ENCODE measurements at regions not wholly inside any gene's neighbourhood (a gene's known extent, or its start where the extent isn't known, plus 50 kb on each side); places are given as distances from the start of the nearest gene placed in this dataset.

DNA sequence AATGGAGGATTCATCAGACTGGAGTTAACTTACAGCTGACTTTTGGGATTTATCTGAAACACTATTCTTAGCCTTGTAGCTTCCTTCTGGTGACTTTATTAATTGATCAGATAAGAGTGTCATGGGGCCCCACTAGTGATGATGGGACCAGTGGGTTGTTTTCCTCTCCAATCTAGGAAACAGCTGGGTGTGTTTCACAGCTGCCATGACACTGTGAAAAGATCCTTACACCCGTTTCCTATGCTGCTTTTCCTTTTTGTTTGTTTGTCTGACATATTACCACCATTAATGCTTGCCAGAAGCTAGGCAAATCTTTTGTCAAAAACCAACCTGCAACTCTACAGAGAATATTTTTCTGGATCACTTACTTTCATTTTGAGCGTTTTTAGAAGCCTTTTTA is 86.2 kb downstream of the ZBTB18 start:
- no peak overlapping the region for H3K27ac Mint-ChIP-seq (ENCODE audit: unreplicated experiment)
- H3K4me1 Mint-ChIP-seq (ENCODE audit: low read depth, unreplicated experiment), result peaks cover 5% of the 10 kb centered on the region
- BruUV-seq (replicated peaks), result no TSS peak
- Histone ChIP-seq H3K27me3 (replicated peaks; ENCODE audit: control insufficient read depth, insufficient read depth, low read length) (no peaks in the 10 kb centered on the region; the same call in 1 of the 2 replicates), H3K9me3 (no peaks in the 10 kb centered on the region), H3K4me3 (ENCODE audit: low read depth, low read length) (no peak overlapping the region), H3K36me3 (ENCODE audit: control insufficient read depth, insufficient read depth, low read length) (no peaks in the 10 kb centered on the region), H3K4me1 (no peaks in the 10 kb centered on the region)
- no peaks in the 10 kb centered on the region for H3K36me3 Mint-ChIP-seq (ENCODE audit: insufficient read depth, unreplicated experiment)
- H3K4me3 Mint-ChIP-seq (ENCODE audit: unreplicated experiment), result no peak overlapping the region
- H3K9me3 Mint-ChIP-seq (ENCODE audit: unreplicated experiment), result peaks cover 17% of the 10 kb centered on the region
- ChIA-PET POLR2A (no interaction called here), CTCF (no interaction called here)
- TF ChIP-seq, protein P1, sequence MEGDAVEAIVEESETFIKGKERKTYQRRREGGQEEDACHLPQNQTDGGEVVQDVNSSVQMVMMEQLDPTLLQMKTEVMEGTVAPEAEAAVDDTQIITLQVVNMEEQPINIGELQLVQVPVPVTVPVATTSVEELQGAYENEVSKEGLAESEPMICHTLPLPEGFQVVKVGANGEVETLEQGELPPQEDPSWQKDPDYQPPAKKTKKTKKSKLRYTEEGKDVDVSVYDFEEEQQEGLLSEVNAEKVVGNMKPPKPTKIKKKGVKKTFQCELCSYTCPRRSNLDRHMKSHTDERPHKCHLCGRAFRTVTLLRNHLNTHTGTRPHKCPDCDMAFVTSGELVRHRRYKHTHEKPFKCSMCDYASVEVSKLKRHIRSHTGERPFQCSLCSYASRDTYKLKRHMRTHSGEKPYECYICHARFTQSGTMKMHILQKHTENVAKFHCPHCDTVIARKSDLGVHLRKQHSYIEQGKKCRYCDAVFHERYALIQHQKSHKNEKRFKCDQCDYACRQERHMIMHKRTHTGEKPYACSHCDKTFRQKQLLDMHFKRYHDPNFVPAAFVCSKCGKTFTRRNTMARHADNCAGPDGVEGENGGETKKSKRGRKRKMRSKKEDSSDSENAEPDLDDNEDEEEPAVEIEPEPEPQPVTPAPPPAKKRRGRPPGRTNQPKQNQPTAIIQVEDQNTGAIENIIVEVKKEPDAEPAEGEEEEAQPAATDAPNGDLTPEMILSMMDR (IDR thresholded peaks at IDR 0.05; ENCODE audit: insufficient read depth in 1 of 2, low read depth in 1 of 2, low read length in 1 of 2, severe bottlenecking in 1 of 2, unreplicated experiment in 1 of 2), result no peak
- intact Hi-C loops (cut with micrococcal nuclease; ENCODE audit: unreplicated experiment), result no loop called here
- DNase-seq, result no peak
- H3K27me3 Mint-ChIP-seq (ENCODE audit: insufficient read depth, unreplicated experiment), result peaks cover 7% of the 10 kb centered on the region

- Mint-ChIP-seq H3K27me3 (ENCODE audit: insufficient read depth, unreplicated experiment) (peaks cover 7% of the 10 kb centered on the region), H3K4me1 (ENCODE audit: low read depth, unreplicated experiment) (peaks cover 5% of the 10 kb centered on the region), H3K36me3 (ENCODE audit: insufficient read depth, unreplicated experiment) (no peaks in the 10 kb centered on the region), H3K27ac (ENCODE audit: unreplicated experiment) (no peak overlapping the region), H3K4me3 (ENCODE audit: unreplicated experiment) (no peak overlapping the region), H3K9me3 (ENCODE audit: unreplicated experiment) (peaks cover 17% of the 10 kb centered on the region)
- H3K36me3 ChIP-seq (ENCODE audit: control insufficient read depth, insufficient read depth, low read length), result no peaks in the 10 kb centered on the region
- intact Hi-C loops (cut with micrococcal nuclease; ENCODE audit: unreplicated experiment), result loop anchor here (2.0 kb wide), 1 partner anchor 33 kb away; no protein-coding TSS in a partner anchor
- H3K27me3 ChIP-seq (replicated peaks; ENCODE audit: control insufficient read depth, insufficient read depth, low read length), result no peaks in the 10 kb centered on the region; the same call in 1 of the 2 replicates
- BruUV-seq (replicated peaks), result no TSS peak
- ChIA-PET CTCF (no interaction called here), POLR2A (no interaction called here)
- no peak overlapping the region for H3K4me3 ChIP-seq (ENCODE audit: low read depth, low read length)
- DNase-seq, result no peak
- H3K9me3 ChIP-seq, result 0 out of 2 replicates have a peak, but pooled peaks cover 2% of the 10 kb centered on the region
- H3K4me1 ChIP-seq, result no peaks in the 10 kb centered on the region
- TF ChIP-seq, protein P1 (IDR thresholded peaks at IDR 0.05; ENCODE audit: insufficient read depth in 1 of 2, low read depth in 1 of 2, low read length in 1 of 2, severe bottlenecking in 1 of 2, unreplicated experiment in 1 of 2), result no peak
Measured at GRCh38 chr1:244137725-244138124, 86.6 kb downstream of the ZBTB18 start.

- intact Hi-C loops (cut with micrococcal nuclease; ENCODE audit: unreplicated experiment), result loop anchor here (2.0 kb wide), 1 partner anchor 32 kb away; no protein-coding TSS in a partner anchor
- Mint-ChIP-seq H3K27ac (ENCODE audit: unreplicated experiment) (no peak overlapping the region), H3K9me3 (ENCODE audit: unreplicated experiment) (peaks cover 17% of the 10 kb centered on the region), H3K36me3 (ENCODE audit: insufficient read depth, unreplicated experiment) (no peaks in the 10 kb centered on the region), H3K4me1 (ENCODE audit: low read depth, unreplicated experiment) (peaks cover 5% of the 10 kb centered on the region), H3K4me3 (ENCODE audit: unreplicated experiment) (no peak overlapping the region), H3K27me3 (ENCODE audit: insufficient read depth, unreplicated experiment) (peaks cover 7% of the 10 kb centered on the region)
- H3K4me3 ChIP-seq (ENCODE audit: low read depth, low read length), result no peak overlapping the region
- no peaks in the 10 kb centered on the region for H3K4me1 ChIP-seq
- H3K36me3 ChIP-seq (ENCODE audit: control insufficient read depth, insufficient read depth, low read length), result no peaks in the 10 kb centered on the region
- ChIA-PET CTCF (no interaction called here), POLR2A (no interaction called here)
- BruUV-seq (replicated peaks), result no TSS peak
- TF ChIP-seq, protein P1 (IDR thresholded peaks at IDR 0.05; ENCODE audit: insufficient read depth in 1 of 2, low read depth in 1 of 2, low read length in 1 of 2, severe bottlenecking in 1 of 2, unreplicated experiment in 1 of 2), result no peak
- no peaks in the 10 kb centered on the region; the same call in 1 of the 2 replicates for H3K27me3 ChIP-seq (replicated peaks; ENCODE audit: control insufficient read depth, insufficient read depth, low read length)
- peaks cover 5% of the 10 kb centered on the region; the same call in 1 of the 2 replicates for H3K9me3 ChIP-seq
- no peak for DNase-seq
Measured at GRCh38 chr1:244138399-244138798, 87.3 kb downstream of the ZBTB18 start.

Data from Caco-2 (cell line).